Endometrial microvascular endothelial cells (primary cell): ENCODE measurements at regions not wholly inside any gene's neighbourhood (a gene's known extent, or its start where the extent isn't known, plus 50 kb on each side); places are given as distances from the start of the nearest gene placed in this dataset.
"Not testable (repeated sequence)": the region's sequence is repeated elsewhere in the genome, so short reads cannot be mapped to it uniquely, and the experiment has no call there.

Experiments
- in situ Hi-C: cut with HindIII; loops from 2 replicates; pipeline ENCODE4 v1.10.0; 2017; ENCODE audit warnings: low sequenced_read_pairs, low pct_unique_long_range_greater_than_20kb; ENCODE audit errors: inconsistent ontology term

- in situ Hi-C loops: no loop called here
Measured at GRCh38 chr2:234412726-234413125, 84.2 kb downstream of the ARL4C start.

GRCh38 chr2:234411793-234412192 lies 85.1 kb downstream of the ARL4C start:
- in situ Hi-C loops: no loop called here

- in situ Hi-C loops: no loop called here
Measured at GRCh38 chr2:234410526-234410925, 86.4 kb downstream of the ARL4C start.

GRCh38 chr2:234409590-234409989 lies 87.3 kb downstream of the ARL4C start:
- in situ Hi-C loops: no loop called here

GRCh38 chr2:234406085-234406484 lies 90.8 kb downstream of the ARL4C start:
- in situ Hi-C loops: no loop called here

- in situ Hi-C loops: no loop called here
Measured at GRCh38 chr2:234405462-234405861, 91.4 kb downstream of the ARL4C start.

- in situ Hi-C loops: no loop called here
Measured at GRCh38 chr2:234404957-234405356, 91.9 kb downstream of the ARL4C start.

- in situ Hi-C loops: no loop called here
Measured at GRCh38 chr2:234403751-234404150, 93.1 kb downstream of the ARL4C start.

GRCh38 chr2:234403074-234403473 lies 93.8 kb downstream of the ARL4C start:
- in situ Hi-C loops: no loop called here

GRCh38 chr2:234401426-234401825 lies 95.5 kb downstream of the ARL4C start:
- in situ Hi-C loops: no loop called here

- in situ Hi-C loops: no loop called here
Measured at GRCh38 chr2:234399451-234400246, 97.2 kb downstream of the ARL4C start.

- in situ Hi-C loops: no loop called here
Measured at GRCh38 chr2:234398531-234398930, 98.3 kb downstream of the ARL4C start.

GRCh38 chr2:234395891-234396420 lies 100.9 kb downstream of the ARL4C start:
- in situ Hi-C loops: no loop called here

- in situ Hi-C loops: no loop called here
Measured at GRCh38 chr2:234394450-234394849, 102.4 kb downstream of the ARL4C start.

- in situ Hi-C loops: no loop called here
Measured at GRCh38 chr2:234393354-234393753, 103.5 kb downstream of the ARL4C start.

GRCh38 chr2:234392041-234392615 lies 104.8 kb downstream of the ARL4C start:
- in situ Hi-C loops: no loop called here

- in situ Hi-C loops: no loop called here
Measured at GRCh38 chr2:234391625-234392024, 105.3 kb downstream of the ARL4C start.

- in situ Hi-C loops: not testable (repeated sequence)
Measured at GRCh38 chr2:234389661-234390060, 107.2 kb downstream of the ARL4C start.

- in situ Hi-C loops: no loop called here
Measured at GRCh38 chr2:234388591-234388990, 108.3 kb downstream of the ARL4C start.

- in situ Hi-C loops: no loop called here
Measured at GRCh38 chr2:234386971-234387370, 109.9 kb downstream of the ARL4C start.
